Mucosa of rectum (tissue), 2 donors: ENCODE measurements at regions not wholly inside any gene's neighbourhood (a gene's known extent, or its start where the extent isn't known, plus 50 kb on each side); places are given as distances from the start of the nearest gene placed in this dataset.

Source experiments
- H3K27ac ChIP-seq, 2 donors: one replicate each; pipeline ENCODE4 v1.7.0; 2013; ENCODE audit warnings: inconsistent platforms in 2 of 2, low read depth in 2 of 2, low read length in 2 of 2
- H3K27me3 ChIP-seq, 2 donors: one replicate each; pipeline ENCODE4 v1.7.0; 2013; ENCODE audit warnings: low read length in 2 of 2; ENCODE audit not compliant: control insufficient read depth in 2 of 2, insufficient read depth in 2 of 2
- H3K36me3 ChIP-seq, 2 donors: one replicate each; pipeline ENCODE4 v1.7.0; 2013; ENCODE audit warnings: low read length in 2 of 2; ENCODE audit not compliant: control insufficient read depth in 2 of 2, insufficient read depth in 2 of 2
- H3K4me1 ChIP-seq, 2 donors: one replicate each; pipeline ENCODE4 v1.7.0; 2013; ENCODE audit warnings: low read length in 2 of 2, mild to moderate bottlenecking in 1 of 2; ENCODE audit not compliant: control insufficient read depth in 2 of 2, insufficient read depth in 2 of 2
- H3K4me3 ChIP-seq, 2 donors: one replicate each; pipeline ENCODE4 v1.7.0; 2013; ENCODE audit warnings: low read length in 2 of 2
- H3K9ac ChIP-seq, 2 donors: one replicate each; pipeline ENCODE4 v1.7.0; 2013; ENCODE audit warnings: low read length in 2 of 2, low read depth in 1 of 2, mild to moderate bottlenecking in 1 of 2
- H3K9me3 ChIP-seq, 2 donors: one replicate each; pipeline ENCODE4 v1.7.0; 2013; ENCODE audit warnings: low read length in 2 of 2; ENCODE audit not compliant: control insufficient read depth in 2 of 2
- donor health status: healthy.
- donor health status: Normal muscosa, but diverticular disease.

DNA sequence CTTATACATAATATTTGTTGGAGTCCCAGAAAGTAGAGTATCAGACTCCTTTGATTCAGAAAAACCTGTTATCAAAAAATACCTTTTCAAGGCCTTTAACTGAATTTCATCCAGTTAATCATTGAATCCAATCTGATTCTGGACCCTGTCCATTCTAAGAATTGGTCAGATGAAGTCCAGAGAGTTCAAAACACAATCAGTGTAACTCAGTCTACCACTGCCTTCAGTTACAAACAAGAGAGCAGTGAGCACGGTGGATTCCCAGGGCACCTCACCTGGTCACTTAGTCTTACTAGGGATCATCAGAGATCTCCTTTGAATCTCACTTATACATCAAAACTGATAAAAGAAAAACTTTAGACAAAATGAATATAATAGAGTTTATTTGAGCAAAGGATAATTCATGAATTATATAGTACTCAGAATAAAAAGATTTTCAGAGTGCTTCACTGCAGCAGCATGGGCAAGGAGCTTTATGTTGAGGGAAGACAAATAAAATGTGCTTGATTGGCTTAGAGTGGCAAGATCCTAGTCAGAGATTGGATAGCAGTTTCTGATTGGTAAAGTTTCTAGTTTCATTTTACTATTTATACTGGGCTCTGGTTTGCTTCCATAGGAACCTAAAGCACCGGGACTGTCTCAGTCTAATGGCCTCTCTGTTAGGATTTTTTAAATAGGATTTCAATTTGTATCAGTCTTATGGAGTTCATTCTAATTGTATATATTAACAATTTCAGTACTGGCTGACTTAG lies 474.9 kb upstream of the GOLIM4 start:
- Histone ChIP-seq H3K27me3 (no peaks in the 10 kb centered on the region), H3K4me1 (no peaks in the 10 kb centered on the region), H3K27ac (no peak overlapping the region), H3K4me3 (no peak overlapping the region), H3K36me3 (no peaks in the 10 kb centered on the region), H3K9me3 (no peaks in the 10 kb centered on the region), H3K9ac (no peak overlapping the region)

DNA sequence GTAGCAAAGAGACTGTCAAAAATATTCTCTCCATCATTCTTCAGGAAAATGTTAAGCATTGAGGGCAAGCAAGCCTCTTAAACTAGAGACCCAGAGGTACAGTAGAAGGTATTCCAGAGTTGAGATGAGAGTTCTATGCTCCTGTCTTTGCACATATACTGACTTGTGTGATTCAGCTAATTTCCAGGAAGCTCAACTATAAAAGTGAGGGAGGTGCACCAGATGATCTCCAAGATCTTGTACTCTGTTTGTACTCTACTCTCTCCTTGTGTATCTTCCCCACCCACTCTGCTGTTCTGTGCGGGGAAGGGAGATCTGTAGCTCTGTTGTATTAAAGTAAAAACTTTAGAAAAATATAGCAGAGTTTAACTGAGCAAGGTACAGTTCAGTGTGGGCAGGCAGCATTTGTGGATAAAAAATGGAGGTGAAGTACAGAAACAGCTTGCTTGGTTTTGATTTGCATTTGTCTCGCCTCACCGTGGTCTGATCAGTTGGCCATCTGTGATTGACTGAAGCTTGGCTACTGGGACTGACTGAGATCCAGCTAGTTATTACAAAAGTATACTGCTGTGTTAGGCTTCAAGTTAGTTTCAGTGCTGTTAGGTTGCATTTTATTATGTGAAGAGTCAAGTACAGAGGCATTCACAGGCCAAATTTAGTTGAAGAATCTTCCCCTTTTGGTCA lies 463.1 kb upstream of the GOLIM4 start:
- Histone ChIP-seq H3K27me3 (no peaks in the 10 kb centered on the region), H3K4me3 (no peak overlapping the region), H3K9ac (no peak overlapping the region), H3K36me3 (no peaks in the 10 kb centered on the region), H3K9me3 (no peaks in the 10 kb centered on the region), H3K4me1 (no peaks in the 10 kb centered on the region), H3K27ac (no peak overlapping the region)

DNA sequence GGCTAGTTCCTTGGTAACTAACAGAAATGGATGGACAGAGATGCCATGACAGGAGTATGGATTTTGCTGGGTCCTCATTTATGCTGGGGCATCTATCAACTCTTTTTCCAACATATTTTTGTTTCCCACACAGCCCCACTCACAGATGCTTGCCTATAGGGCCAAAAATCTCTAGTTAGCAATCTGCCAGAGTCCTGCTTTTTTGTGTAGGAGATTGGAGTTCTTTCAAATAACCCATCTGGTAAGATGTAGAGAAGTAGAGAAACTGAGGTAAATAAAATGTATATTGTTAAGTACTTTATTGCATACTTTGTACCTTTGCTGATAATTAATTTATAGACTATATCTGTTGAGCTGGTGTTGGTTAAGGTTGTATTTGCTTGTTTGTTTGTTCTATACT lies 456.5 kb upstream of the GOLIM4 start:
- Histone ChIP-seq H3K27ac (no peak overlapping the region), H3K36me3 (no peaks in the 10 kb centered on the region), H3K9me3 (no peaks in the 10 kb centered on the region), H3K9ac (no peak overlapping the region), H3K4me1 (no peaks in the 10 kb centered on the region), H3K27me3 (no peaks in the 10 kb centered on the region), H3K4me3 (no peak overlapping the region)

DNA sequence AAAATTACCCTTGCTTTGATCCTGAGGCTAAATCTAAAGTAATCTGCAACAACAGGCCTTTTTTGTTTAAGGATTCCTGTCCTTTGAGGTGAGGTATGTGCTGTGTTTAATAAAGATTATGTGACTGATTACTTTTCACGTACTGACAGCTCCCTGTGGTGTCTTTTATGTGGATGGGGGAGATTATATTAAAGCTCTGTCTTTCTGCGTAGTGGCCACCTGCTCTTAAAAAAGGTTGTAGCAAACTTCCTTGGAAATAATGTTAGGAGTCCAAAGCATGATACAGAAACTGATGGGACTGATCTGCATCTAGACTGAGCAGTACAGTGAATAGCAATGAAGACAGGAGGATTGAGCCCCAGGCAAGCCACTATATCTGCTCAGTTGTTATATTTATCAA lies 453.0 kb upstream of the GOLIM4 start:
- Histone ChIP-seq H3K27ac (no peak overlapping the region), H3K9me3 (no peaks in the 10 kb centered on the region), H3K4me1 (no peaks in the 10 kb centered on the region), H3K9ac (no peak overlapping the region), H3K27me3 (no peaks in the 10 kb centered on the region), H3K4me3 (no peak overlapping the region), H3K36me3 (no peaks in the 10 kb centered on the region)

DNA sequence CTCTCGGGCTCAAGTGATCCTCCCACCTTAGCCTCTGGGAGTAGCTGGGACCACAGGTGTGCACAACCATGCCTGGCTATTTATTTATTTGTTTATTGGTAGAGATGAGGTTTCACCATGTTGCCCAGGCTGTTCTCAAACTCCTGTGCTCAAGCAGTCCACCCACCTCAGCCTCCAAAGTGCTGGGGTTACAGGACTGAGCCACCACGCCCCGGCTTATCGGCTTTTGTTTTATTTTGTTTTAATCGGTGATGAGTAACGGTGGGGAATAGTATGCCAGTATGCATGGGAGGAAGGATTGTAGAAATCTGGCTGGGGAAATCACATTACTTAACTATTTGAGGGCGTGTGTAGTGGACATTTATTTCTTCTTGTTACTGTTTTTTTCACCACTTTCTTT lies 451.0 kb upstream of the GOLIM4 start:
- no peak overlapping the region for H3K9ac ChIP-seq
- no peak overlapping the region for H3K27ac ChIP-seq
- H3K4me1 ChIP-seq, result no peaks in the 10 kb centered on the region
- no peaks in the 10 kb centered on the region for H3K9me3 ChIP-seq
- H3K27me3 ChIP-seq, result no peaks in the 10 kb centered on the region
- H3K36me3 ChIP-seq, result no peaks in the 10 kb centered on the region
- H3K4me3 ChIP-seq, result no peak overlapping the region

DNA sequence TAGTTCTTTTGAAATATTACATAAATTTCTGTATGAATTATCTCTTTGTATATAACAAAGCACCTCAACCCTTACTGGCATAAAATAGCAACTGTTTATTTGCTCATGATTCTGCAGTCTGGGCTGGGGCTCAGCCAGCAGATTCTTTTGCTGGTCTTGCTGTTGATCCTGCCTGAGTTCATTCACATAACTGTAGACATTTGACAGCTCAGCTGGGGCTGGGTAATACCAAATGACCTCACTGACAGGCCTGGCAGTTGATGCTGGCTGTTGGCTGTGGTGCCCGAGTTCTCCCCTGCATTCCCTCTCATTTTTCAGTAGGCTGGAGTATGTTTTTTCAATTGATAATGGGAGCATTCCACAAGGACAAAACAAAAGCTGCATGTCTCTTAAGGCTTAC lies 449.9 kb upstream of the GOLIM4 start:
- Histone ChIP-seq H3K4me1 (no peaks in the 10 kb centered on the region), H3K27me3 (no peaks in the 10 kb centered on the region), H3K9ac (no peak overlapping the region), H3K4me3 (no peak overlapping the region), H3K9me3 (no peaks in the 10 kb centered on the region), H3K36me3 (no peaks in the 10 kb centered on the region), H3K27ac (no peak overlapping the region)

DNA sequence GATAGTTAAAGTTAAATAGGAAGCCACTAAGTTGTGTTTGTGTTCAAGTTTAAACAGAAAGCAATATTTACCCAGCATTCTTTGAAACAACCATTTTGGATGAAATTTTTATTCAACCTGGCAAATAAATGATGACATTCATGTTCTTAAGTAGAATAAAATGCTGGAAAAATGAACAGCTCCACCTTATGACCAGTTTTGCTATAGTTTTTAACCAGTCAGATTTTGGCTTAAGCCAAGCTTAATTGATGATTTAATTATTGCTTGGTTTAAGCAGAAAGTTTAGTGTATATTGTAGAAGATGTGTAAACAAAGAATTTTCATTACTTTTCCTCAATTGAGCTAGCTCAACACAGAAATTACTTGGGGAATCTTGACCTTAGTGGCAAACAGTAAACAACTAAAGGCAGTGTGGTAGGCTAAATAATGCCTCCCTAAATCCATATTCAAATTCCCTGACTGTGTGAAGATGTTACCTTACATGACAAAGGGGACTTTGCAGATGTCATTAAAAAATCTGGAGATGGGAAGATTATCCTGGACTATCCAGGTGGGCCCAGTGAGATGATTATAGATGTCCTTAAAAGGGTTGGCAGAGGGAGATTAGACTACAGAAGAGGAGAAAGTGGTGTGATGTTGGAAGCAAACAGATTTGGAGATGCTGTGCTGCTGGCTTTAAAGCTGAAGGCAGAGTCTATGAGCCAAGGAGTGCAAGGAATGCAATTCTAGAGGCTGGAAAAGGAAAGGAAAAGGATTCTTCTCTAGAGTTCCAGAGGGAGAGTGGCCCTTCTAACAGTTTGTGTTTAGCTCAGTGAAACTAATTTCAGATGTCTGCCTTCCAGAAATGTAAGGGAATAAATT lies 448.6 kb upstream of the GOLIM4 start:
- no peaks in the 10 kb centered on the region for H3K4me1 ChIP-seq
- H3K9ac ChIP-seq, result no peak overlapping the region
- no peaks in the 10 kb centered on the region for H3K36me3 ChIP-seq
- no peaks in the 10 kb centered on the region for H3K27me3 ChIP-seq
- no peak overlapping the region for H3K27ac ChIP-seq
- H3K9me3 ChIP-seq, result no peaks in the 10 kb centered on the region
- no peak overlapping the region for H3K4me3 ChIP-seq

DNA sequence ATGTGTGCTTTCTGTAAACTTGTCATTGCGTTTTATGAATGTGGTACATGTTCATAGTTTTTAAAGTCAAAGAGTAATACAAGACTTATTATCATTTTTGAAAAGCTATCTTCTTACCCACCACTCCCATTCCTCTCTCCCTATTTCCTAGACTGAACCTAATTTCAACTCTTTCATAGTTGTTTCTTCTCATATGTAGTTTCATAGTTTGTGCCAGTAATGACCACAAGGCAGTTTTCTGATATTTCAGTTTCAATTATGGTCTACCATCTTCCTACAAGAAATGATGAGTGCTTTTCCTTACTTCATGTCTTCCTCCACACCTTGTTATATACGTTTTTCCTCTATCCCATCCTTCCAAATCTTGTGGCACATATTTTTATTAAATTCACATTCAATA lies 445.0 kb upstream of the GOLIM4 start:
- Histone ChIP-seq H3K9me3 (no peaks in the 10 kb centered on the region), H3K9ac (no peak overlapping the region), H3K4me1 (no peaks in the 10 kb centered on the region), H3K36me3 (no peaks in the 10 kb centered on the region), H3K4me3 (no peak overlapping the region), H3K27me3 (no peaks in the 10 kb centered on the region), H3K27ac (no peak overlapping the region)

DNA sequence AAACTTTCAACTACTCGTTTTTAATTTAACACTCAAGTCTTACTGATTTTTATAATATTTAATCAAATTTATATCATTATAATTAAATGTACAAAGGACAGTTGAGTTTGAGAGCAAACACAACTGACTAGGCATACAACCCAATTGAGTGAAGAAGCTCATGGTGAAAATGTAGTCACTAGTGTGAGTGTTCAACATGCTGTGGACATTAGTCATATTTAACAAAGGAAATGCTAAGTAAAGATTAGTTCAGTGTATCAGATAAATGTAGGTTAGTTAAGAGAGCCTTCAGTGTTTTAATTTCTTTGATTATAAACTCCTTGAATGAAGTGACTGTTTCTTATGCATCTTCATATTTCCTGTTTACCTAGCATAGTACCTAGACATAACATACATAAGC lies 444.2 kb upstream of the GOLIM4 start:
- H3K4me3 ChIP-seq, result no peak overlapping the region
- H3K27me3 ChIP-seq, result no peaks in the 10 kb centered on the region
- no peak overlapping the region for H3K27ac ChIP-seq
- H3K9ac ChIP-seq, result no peak overlapping the region
- H3K36me3 ChIP-seq, result no peaks in the 10 kb centered on the region
- no peaks in the 10 kb centered on the region for H3K9me3 ChIP-seq
- no peaks in the 10 kb centered on the region for H3K4me1 ChIP-seq

DNA sequence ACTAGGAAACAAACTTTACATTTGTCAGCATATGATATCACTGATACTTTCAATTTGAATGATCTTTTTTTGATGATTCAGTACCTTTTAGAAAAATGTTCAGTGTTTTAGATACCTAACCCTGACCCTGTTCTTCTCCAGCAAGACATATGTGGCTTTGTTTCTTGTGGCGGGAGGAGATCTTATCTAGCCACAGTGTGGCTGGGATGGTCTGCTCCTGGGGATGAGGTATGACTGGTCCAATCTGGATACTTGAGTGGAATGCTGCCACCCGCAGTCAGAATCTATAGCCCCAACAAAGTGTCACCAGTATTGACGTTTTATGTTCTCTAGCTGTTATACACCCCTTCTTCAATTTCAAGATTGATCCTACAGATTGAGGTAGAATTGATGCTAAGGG lies 439.0 kb upstream of the GOLIM4 start:
- Histone ChIP-seq H3K4me1 (no peaks in the 10 kb centered on the region), H3K9me3 (no peaks in the 10 kb centered on the region), H3K4me3 (no peak overlapping the region), H3K27me3 (no peaks in the 10 kb centered on the region), H3K27ac (no peak overlapping the region), H3K9ac (no peak overlapping the region), H3K36me3 (no peaks in the 10 kb centered on the region)
